ENCODE measurements at regions not wholly inside any gene's neighbourhood (a gene's known extent, or its start where the extent isn't known, plus 50 kb on each side); places are given as distances from the start of the nearest gene placed in this dataset.

GRCh38 chr2:39514825-39515224 is 77.7 kb upstream of the MAP4K3 start:
- no peak for DNase-seq (ENCODE audit: low read depth)

GRCh38 chr2:39515273-39515896 is 78.3 kb upstream of the MAP4K3 start:
- no peak for DNase-seq (ENCODE audit: low read depth)

- no peak for DNase-seq (ENCODE audit: low read depth)
Measured at GRCh38 chr2:39515897-39516346, 78.8 kb upstream of the MAP4K3 start.

GRCh38 chr2:39516347-39517101 is 79.4 kb upstream of the MAP4K3 start:
- no peak for DNase-seq (ENCODE audit: low read depth)

- no peak for DNase-seq (ENCODE audit: low read depth)
Measured at GRCh38 chr2:39517102-39517436, 80.0 kb upstream of the MAP4K3 start.

GRCh38 chr2:39517622-39518021 is 80.5 kb upstream of the MAP4K3 start:
- DNase-seq (ENCODE audit: low read depth), result no peak

- no peak for DNase-seq (ENCODE audit: low read depth)
Measured at GRCh38 chr2:39519886-39520285, 82.8 kb upstream of the MAP4K3 start.

- DNase-seq (ENCODE audit: low read depth), result no peak
Measured at GRCh38 chr2:39521876-39522517, 84.9 kb upstream of the MAP4K3 start.

- DNase-seq (ENCODE audit: low read depth), result no peak
Measured at GRCh38 chr2:39522518-39522877, 85.4 kb upstream of the MAP4K3 start.

- DNase-seq (ENCODE audit: low read depth), result peak; percentile 81
Measured at GRCh38 chr2:39523308-39524044, 86.4 kb upstream of the MAP4K3 start.

GRCh38 chr2:39524061-39524460 is 87.0 kb upstream of the MAP4K3 start:
- DNase-seq (ENCODE audit: low read depth), result no peak

GRCh38 chr2:39524756-39525635 is 87.9 kb upstream of the MAP4K3 start:
- DNase-seq (ENCODE audit: low read depth), result no peak

- no peak for DNase-seq (ENCODE audit: low read depth)
Measured at GRCh38 chr2:39525636-39526412, 88.7 kb upstream of the MAP4K3 start.

GRCh38 chr2:39528701-39529100 is 91.6 kb upstream of the MAP4K3 start:
- DNase-seq (ENCODE audit: low read depth), result no peak

GRCh38 chr2:39529836-39530235 is 92.8 kb upstream of the MAP4K3 start:
- no peak for DNase-seq (ENCODE audit: low read depth)

GRCh38 chr2:39530411-39530866 is 93.4 kb upstream of the MAP4K3 start:
- DNase-seq (ENCODE audit: low read depth), result peak; percentile 57

- DNase-seq (ENCODE audit: low read depth), result no peak
Measured at GRCh38 chr2:39531220-39531777, 94.2 kb upstream of the MAP4K3 start.

- DNase-seq (ENCODE audit: low read depth), result no peak
Measured at GRCh38 chr2:39532933-39533332, 95.8 kb upstream of the MAP4K3 start.

GRCh38 chr2:39534095-39534711 is 97.1 kb upstream of the MAP4K3 start:
- no peak for DNase-seq (ENCODE audit: low read depth)
